Stimulated activated CD4-positive, alpha-beta T cell treated with anti-CD3 and anti-CD28 coated beads, Interleukin-1b, Interleukin-23, amount 100 ng/mL, for 1 hour (primary cell): ENCODE measurements at regions not wholly inside any gene's neighbourhood (a gene's known extent, or its start where the extent isn't known, plus 50 kb on each side); places are given as distances from the start of the nearest gene placed in this dataset.
"Not testable (repeated sequence)": the region's sequence is repeated elsewhere in the genome, so short reads cannot be mapped to it uniquely, and the experiment has no call there.

Experiments
- DNase-seq, 2 donors: peaks; one replicate each; pipeline ENCODE4 v3.0.0-alpha.2; 2020; ENCODE audit warnings: low read depth in 2 of 2

DNA sequence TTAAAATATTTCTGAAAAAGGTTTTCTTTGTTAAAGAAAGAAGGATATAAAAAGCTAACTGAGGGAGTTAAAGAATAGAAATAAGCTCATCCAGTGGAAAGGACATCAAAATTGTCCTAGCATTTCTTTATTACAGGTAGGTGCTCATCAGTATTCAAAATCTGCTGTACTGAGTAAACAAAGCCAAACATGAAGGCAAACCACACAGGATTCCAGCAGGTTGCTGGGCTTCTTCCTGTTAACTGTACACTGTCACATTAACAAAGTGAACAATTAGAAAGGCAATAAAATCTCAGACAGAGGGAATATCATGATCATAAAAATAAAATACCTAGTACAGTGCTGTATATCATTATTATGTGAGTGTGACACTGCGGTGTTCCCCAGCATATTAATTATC is 1541.0 kb downstream of the SLITRK5 start:
- DNase-seq, result no peak

DNA sequence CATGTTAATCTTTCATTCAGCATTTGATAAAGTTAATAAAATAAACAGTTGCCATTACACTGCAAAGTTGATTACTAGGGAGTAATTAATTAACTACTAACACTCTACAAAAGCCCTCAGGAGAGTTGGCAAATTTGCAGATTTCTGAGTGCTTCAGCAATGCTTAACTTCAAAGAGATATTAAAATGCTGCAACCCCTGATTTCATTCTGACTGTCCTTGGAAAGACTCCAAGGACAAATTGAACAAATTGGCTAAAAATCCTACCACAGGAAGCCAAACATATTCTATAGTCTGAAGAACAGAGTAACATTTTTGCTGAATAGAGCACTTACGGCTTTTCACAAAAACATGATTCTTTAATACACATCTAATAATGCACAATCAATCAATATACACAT is 1543.0 kb downstream of the SLITRK5 start:
- DNase-seq, result no peak

DNA sequence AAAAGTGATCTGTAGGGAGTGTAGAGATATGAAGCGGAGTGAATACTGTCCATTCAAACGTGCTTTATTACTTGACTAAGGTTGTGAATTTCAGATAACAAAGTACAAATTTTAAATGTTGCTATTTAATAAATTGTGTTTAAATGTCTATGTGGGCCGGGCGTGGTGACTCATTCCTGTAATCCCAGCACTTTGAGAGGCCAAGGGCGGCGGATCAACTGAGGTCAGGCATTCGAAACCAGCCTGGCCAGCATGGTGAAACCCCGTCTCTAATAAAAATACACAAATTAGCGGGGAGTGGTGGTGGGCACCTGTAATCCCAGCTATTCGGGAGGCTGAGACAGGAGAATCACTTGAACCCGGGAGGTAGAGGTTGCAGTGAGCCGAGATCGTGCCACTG is 1544.1 kb downstream of the SLITRK5 start:
- not testable (repeated sequence) for DNase-seq

DNA sequence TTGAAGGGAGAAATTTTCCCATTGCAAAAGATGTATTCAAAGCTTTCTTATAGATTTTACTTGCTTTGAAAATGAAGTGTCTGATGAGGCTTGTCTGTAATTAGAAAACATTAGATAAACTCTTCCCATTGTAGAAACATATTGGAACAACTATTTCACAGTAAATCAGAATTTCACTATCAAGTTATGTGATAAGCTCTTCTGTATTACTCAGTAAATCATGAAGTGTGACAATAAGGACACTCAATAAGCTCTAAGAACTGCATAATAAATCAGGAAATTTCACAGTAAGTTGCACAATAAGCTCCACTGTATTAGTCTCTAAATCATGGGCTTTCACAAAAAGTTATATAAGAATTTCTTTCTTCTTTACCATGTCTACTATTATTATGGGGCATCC is 1546.6 kb downstream of the SLITRK5 start:
- no peak for DNase-seq

DNA sequence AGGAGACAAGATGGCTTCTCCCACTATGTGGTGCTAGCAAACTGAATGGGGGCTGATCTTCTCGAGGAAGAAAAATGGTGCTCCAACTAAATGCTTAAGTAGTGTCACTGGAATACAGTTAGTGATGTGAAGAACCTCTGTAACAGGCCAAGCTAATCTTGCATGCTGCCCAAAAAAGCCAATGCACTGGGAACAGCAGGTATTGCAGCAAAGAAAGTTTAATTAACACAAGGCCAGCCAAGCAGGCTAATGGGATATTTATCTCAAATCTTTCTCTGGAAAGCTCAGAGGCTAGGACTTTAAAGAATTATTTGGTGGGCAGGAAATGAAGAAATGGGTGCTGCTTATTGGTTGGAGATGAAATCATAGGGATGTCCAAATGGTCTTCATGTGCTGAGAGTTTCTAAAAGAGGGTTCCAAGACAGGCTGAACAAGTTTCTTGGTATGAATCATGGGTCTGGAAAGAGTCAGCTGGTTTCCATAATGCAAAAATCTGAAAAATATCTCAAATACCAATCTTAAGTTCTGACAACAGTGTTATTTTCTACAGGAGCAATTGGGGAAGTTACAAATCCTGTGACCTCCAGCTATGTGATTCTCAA is 1550.5 kb downstream of the SLITRK5 start:
- no peak for DNase-seq

DNA sequence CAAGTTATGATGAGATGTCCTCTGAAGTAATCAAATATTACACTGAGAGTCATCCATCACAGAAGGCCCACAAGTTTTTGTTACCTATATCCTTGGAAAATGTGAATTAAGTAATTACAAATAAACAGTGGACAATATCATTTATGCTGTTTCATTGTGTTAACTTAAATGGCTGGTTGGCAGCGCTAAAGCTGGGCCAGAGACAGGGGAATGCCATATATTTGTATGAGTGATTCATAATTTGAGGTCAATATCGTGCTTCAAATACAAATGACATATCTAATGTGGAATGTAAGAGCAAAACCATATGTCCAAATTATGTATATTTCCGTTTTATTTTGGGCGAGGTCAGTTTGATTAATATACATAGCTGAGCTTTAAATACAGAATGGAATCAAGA is 1556.2 kb downstream of the SLITRK5 start:
- DNase-seq, result no peak

DNA sequence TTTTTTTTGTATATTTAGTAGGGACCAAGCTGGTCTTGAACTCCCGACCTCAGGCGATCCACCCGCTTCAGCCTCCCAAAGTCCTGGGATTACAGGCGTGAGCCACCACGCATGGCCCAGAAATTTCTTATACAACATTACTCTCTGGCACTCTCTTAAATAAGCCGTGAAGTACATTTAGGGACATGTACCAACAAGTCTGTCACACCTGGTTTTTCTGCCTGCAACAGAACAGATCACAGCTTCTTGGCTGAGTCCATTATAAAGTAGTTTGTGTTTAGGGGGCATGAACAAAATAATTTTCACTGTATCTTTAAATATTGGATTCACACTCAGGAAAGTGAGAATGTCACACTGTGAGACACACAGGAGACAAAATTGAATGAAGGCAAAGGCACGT is 1567.3 kb downstream of the SLITRK5 start:
- DNase-seq, result no peak

DNA sequence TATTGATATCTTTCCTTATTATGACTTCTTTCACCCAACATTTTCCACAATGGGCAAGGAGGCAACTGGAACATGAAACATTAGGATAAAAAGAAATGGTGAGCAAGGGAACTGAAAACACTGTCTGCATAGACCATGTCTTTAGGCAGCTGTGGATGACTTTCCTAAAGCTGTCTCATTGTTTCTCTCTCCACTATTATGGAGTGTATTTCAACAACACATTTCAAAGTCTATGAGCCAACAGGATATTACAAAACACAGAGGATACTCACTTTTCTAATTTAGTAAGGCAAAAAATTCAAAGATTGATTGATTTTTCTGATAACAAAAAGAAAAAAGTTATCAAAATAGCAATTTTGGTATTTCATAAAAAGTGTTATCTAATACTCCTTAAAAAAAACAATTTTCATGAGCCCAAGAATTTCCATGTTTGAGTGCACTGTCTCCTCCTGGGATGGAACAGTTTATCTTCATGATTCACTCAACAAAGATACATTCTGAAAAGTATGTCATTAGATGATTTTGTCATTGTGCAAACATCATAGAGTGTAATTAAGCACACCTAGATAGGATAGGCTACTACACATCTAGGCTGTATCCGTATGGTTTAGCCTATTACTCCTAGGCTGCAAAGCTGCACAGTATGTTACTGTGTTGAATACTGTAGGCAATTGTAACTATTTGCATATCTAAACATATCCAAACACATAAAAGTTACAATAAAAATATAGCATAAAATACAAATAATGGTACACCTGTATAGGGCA is 1568.4 kb downstream of the SLITRK5 start:
- DNase-seq, result no peak

DNA sequence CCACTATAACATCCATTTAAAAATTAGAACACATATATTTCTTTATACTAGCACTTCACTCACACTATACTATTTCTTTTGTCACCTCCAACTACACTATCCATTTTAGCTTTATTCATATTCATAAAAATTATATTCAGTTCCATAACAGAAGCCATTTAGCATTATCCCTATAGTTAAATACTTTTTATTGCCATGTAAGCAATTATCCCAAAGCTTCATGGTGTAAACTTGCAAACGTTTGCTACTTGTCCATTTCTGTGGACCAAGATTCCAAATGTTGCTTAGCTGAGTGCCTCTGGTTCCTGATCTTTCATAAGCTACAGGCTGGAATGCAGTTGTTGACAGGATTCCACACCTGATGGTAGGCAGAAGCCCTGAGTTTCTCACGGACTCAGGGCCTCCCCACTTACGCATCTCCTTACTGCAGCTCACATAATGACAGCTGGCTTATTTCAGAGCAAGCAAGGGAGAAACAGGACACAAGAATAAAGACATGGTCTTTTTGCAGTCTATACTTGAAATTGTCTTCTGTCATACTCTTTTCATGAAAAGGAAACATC is 1584.8 kb downstream of the SLITRK5 start:
- DNase-seq, result no peak

DNA sequence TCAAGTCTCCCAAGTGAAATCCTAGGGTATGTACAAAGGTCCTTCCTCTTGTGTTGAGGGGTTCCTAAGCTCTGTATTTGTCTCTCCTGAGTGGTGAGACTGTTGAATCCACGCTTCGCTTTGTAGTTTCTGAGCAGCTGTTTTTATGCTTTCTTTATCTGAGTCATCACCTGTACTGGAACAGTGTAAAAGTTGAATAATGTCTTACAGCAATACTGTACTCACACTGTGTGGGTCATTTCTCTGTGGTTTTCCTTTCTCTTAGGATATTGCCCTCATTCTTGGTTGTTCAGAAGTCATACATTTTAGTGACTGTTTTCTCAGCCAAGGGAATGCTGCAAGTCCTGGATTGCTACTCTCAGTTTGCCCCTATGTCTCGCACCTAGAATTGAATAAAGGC is 1596.6 kb downstream of the SLITRK5 start:
- no peak for DNase-seq

DNA sequence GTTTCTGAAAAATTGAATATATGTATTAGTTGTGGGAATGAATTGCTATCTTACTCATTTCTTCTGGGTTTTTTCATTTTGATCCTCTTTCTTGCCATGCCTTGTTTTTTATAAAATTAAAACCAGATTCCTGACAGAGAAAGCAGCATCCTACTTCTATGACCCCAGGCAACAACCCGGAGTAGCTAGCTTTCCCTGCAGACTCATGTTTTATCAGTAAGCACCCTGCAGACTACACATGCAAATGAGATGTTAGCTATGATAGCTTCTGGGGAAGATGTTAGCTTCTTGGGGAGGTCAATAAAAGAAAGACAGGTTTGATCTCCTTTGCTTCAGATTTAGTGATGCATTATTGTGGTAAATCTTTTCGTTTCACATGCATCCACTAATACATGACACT is 1598.6 kb downstream of the SLITRK5 start:
- DNase-seq, result no peak

DNA sequence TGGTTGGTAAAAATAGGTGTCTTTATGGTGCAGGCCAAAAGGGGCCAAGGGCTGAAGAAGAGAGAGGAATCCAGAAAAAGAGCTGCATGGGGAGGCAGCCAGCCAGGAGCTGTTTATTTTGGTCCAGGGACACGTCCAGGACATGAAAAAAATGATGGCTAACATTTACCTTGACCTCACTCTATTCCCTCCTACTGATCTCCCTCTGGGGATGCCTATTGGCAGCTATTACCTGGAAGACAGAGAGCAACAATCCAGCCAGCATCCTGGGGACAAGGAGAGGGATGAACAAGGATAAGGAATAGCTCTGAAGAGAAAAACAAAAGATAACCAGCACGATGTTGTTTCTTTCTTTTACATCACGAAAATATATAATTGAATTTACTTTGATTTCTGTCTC is 1599.6 kb downstream of the SLITRK5 start:
- DNase-seq, result no peak

DNA sequence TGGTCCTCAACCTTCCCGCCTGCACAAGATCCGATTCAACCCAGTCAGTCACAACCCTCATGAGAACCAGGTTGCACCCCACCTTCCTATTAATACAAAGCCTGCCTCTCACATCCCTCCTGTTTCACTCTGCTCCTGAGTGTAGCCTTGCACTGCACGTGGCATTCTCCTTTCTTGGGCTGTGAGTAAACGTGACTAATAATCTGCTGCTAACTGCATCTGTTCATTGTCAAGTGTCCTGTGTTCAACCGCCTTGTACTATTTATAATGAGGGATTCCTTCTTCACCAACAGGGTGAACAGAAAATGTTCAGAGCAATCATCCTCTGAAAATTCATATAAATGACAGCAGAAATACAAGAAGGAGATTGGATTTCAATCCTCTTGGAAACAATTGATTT is 1608.2 kb downstream of the SLITRK5 start:
- no peak for DNase-seq

DNA sequence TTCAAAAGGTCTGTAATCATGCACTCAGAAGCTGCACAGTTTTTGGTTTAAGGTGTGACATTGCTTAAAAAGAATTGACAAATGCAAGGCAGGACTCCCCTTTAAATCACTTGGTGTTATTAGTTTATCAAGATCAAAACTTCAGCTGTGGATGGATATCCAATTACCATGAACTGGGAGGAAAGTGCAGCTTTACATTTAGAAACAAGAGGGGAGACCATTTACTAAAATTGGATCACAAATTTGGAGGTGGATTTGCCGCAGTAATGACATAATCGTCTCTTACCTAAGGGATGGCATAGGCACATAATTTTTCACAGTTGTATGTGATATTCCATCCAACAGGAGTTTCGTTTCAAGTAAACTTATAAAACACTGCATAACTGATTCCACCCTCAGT is 1610.2 kb downstream of the SLITRK5 start:
- DNase-seq, result no peak

DNA sequence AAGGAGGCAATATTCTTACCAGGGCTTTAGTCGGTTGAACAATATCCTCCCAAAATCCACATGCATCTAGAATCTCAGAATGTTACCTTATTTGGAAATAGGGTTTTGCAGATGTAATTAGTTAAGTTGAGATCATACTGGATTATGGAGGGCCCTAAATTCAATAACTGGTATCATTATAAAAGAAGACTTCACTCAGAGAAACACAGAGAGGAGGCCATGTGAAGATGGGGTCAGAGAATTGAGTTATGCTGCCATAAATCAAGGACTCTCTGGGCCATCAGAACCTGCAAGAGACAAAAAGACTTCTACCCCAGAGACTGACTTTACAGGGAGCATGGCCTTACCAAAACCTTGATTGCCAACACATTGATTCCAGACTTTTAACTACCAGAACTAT is 1611.1 kb downstream of the SLITRK5 start:
- DNase-seq, result no peak

DNA sequence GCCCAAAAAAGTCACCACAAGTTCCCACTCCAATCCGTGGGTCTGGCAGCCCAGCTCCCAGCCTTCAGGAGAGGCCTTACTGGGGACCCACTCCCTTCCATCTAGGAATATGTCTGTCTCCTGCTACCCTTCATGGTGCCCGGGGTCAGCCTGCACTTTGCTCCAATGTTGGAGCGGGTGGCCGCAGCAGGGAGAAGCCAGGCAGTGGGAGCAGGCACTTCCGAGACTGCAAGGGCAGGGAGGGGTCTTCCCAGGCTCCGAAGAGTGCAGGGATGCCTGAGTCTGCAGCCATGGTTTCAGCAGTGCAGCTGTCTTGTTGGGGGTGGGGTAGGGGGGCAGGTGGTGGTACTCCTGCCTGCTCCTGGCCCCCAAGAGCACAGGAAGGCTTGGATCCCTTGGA is 1616.2 kb downstream of the SLITRK5 start:
- DNase-seq, result no peak

DNA sequence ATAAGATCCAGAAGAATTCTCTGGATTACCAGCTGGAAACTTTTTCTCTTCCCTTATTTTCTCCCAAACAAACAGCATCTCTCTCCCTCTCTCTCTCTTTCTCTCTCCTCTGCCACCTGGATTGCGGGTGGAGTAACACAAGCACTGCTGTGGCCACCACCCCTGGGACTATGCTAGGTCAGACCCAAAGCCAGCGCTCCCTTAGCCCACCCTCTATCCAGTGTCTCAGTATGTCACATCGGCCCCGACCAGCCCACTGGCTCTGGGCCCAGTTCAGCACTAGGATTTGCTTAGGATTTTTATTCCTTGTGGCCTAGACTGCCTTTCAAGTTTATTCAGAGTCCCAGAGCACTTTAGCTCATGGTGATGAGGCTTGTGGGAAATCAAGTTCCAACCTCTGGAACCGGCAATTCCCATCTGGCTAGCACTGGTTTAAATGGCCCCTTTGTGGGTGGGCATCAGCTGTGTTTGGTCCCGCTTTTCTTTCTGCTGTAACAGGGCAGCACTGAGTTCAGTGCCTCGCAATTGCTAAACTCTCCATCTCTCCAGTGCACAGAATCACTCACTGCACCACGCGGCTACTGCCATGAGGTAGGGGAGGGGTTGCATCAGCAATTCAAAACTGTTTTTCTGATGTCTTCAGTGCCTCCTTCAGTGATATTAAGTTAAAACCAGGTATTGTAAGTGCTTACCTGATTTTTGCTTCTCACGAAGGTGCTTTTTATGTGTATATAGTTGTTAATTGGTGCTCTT is 1623.1 kb downstream of the SLITRK5 start:
- no peak for DNase-seq

DNA sequence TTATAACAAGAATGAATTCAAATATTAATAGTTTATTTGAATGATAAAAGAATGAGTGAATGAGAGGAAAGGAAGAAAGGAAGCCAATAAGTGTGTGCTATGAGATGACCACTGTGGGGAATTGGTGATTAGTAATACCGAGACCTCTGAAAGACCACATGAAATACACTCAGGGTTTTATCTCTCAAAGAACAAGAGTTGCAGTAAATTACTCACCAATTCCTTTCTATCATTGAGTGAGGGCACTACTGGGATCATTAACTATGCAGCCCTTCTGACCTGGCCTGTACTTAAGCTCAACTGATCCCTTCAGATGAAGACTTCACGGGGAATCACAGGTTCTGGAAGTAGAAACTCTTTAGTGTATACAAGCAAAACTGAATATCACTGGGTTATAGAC is 1636.1 kb downstream of the SLITRK5 start:
- no peak for DNase-seq

DNA sequence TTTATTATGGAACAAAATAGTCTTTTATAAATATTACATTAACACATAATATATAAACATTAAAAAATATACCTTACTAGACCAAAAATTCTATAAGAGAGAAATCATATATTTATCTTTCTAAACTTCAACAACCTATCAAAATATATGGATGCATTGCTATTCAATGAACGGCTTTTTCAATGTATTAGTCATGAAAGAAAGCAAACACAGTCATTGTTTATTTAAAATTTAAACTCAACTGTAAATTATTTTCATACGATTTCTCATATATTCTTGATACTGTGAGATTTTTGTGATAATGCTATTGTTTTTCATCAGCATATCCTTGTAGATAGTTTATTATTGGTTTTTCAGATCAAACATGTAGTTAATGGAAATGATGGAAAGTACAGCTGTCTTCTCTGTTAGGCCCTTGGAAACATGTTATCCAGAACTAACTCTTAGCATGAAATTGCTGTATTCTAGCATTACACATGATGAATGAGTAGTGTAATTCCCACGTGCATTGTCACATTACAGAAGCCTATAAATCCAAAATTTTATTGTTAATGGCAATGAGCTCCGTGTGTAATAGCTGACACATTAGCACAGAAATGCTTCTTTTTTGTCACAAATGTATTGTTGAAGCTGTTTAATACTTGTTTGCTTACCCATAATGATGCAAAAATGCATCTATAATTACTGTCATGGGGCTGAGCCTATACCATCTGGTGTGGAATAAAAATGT is 1639.9 kb downstream of the SLITRK5 start:
- DNase-seq, result no peak

DNA sequence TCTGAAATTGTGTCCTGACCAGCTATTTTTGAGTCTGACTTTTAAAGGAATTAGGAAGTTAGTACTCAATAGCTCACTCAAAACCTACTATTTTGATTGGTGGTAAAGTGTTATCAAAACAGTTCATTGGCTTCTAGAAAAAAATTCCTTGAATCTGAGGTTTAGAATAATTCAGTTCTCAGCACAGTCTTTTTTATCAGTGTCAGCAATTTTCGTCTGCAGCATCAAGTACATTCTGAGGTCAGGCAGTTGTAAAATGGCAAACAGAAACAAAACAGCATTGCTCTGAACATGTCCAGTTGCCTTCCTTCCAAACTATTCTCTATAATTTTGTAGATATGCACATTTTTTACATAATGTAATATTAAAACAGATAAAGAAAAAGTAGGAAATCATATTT is 1644.1 kb downstream of the SLITRK5 start:
- no peak for DNase-seq

DNA sequence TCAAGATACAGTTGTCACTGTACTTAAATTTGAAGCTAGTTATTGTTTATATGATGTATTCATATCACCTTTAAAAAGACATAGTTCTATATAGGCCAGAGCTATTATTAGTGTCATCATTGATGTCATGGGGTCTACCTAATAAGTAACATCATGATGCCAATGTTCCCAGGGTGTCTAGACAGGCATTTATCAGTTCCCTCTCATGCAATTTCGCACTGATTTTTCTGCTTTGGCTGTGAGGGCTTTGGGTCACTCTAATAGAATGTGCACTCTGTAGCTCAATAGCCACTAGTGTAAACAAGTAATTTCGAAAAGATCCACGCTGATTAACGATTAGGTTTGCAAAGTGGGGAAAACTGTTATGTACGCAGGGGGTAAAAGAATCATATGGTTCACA is 1651.3 kb downstream of the SLITRK5 start:
- DNase-seq, result no peak

DNA sequence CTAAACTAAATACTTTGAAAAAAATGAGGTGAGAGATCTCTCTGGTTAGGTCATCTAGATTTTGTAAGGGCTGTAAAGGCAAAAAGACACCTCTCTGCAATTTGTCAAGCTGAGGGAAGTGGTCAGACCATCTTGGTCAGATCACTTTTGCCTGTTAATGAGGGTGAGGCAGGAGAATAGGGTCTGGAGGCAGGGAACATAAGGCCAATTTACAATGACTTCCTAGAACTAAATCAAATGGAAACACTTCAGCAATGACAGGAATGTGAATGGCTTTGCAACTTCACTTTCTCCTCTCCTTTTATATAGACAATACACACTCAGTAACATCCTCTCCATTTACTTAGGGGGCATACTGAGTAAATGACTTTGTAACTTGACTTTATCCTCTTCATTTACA is 1653.4 kb downstream of the SLITRK5 start:
- no peak for DNase-seq
